WTC11 (cell line): ENCODE measurements at regions not wholly inside any gene's neighbourhood (a gene's known extent, or its start where the extent isn't known, plus 50 kb on each side); places are given as distances from the start of the nearest gene placed in this dataset.

Experiments
- ATAC-seq: fragments of 200-7000 bp; cut with Tn5 transposase; 2 replicates; pipeline ENCODE4 v1.10.0; 2021; ENCODE audit warnings: mild to moderate bottlenecking, moderate library complexity
- CTCF ChIA-PET: fragments of 300-600 bp; sonication (Branson Sonifier 250); formaldehyde crosslinking; loops from one replicate; lab custom pipeline; 2021; ENCODE audit warnings: antibody characterized with exemption; lab: Charles Lee
- POLR2A ChIA-PET: fragments of 350-600 bp; sonication (Branson Sonifier 250); formaldehyde crosslinking; loops from one replicate; lab custom pipeline; 2021; ENCODE audit warnings: antibody characterized with exemption; lab: Charles Lee
- DNase-seq: peaks from one replicate; pipeline ENCODE4 v3.0.0; 2021; ENCODE audit warnings: low spot score
- H3K27ac Mint-ChIP-seq: 2 replicates; pipeline ENCODE4 v1.8.0; 2021; ENCODE audit warnings: mixed read lengths
- H3K27me3 Mint-ChIP-seq: 2 replicates; pipeline ENCODE4 v1.8.0; 2021; ENCODE audit warnings: low read depth, mild to moderate bottlenecking, moderate library complexity, mixed read lengths
- H3K36me3 Mint-ChIP-seq: 2 replicates; pipeline ENCODE4 v1.8.0; 2021; ENCODE audit warnings: mixed read lengths
- H3K4me1 Mint-ChIP-seq: 2 replicates; pipeline ENCODE4 v1.8.0; 2022; ENCODE audit warnings: mixed read lengths
- H3K4me3 Mint-ChIP-seq: 2 replicates; pipeline ENCODE4 v1.8.0; 2021; ENCODE audit warnings: mild to moderate bottlenecking, moderate library complexity, mixed read lengths
- H3K9me3 Mint-ChIP-seq: 2 replicates; pipeline ENCODE4 v1.8.0; 2021; ENCODE audit warnings: mixed read lengths
- CREM ChIP-seq: sonication (generic); formaldehyde crosslinking; IDR thresholded peaks from 2 replicates; pipeline ENCODE4 v1.8.1; 2022; ENCODE audit warnings: mild to moderate bottlenecking, missing genetic modification reagents, moderate library complexity
- EMX1 ChIP-seq: fragments of 250-450 bp; sonication (Bioruptor Pico); IDR thresholded peaks from 2 replicates; pipeline ENCODE4 v1.8.0; 2021; ENCODE audit warnings: mild to moderate bottlenecking
- FOXK1 ChIP-seq: sonication (generic); formaldehyde crosslinking; IDR thresholded peaks from 2 replicates; pipeline ENCODE4 v1.8.0; 2022; ENCODE audit warnings: mild to moderate bottlenecking, moderate library complexity, missing genetic modification reagents
- GTF2I ChIP-seq: fragments of 250-450 bp; sonication (Bioruptor Pico); conservative IDR thresholded peaks from 2 replicates; pipeline ENCODE4 v1.4.0; 2021; ENCODE audit warnings: mild to moderate bottlenecking
- JUN ChIP-seq: sonication (generic); formaldehyde crosslinking; IDR thresholded peaks from 2 replicates; pipeline ENCODE4 v1.8.0; 2023; ENCODE audit warnings: mild to moderate bottlenecking, missing genetic modification reagents
- RELA ChIP-seq: sonication (generic); formaldehyde crosslinking; IDR thresholded peaks from 2 replicates; pipeline ENCODE4 v1.8.1; 2022; ENCODE audit warnings: missing genetic modification reagents, mild to moderate bottlenecking, borderline replicate concordance
- SMAD3 ChIP-seq: sonication (generic); formaldehyde crosslinking; IDR thresholded peaks from 2 replicates; pipeline ENCODE4 v1.8.0; 2022; ENCODE audit warnings: missing genetic modification reagents, mild to moderate bottlenecking, borderline replicate concordance
- ZBTB21 ChIP-seq: sonication (generic); formaldehyde crosslinking; IDR thresholded peaks from 2 replicates; pipeline ENCODE4 v1.8.1; 2023; ENCODE audit warnings: mild to moderate bottlenecking, missing genetic modification reagents, borderline replicate concordance
- ZNF121 ChIP-seq: sonication (generic); formaldehyde crosslinking; IDR thresholded peaks from 2 replicates; pipeline ENCODE4 v1.8.0; 2023; ENCODE audit warnings: missing genetic modification reagents
- ZNF532 ChIP-seq: fragments of 250-450 bp; sonication (Bioruptor Pico); IDR thresholded peaks from 2 replicates; pipeline ENCODE4 v1.9.0; 2021; ENCODE audit warnings: mild to moderate bottlenecking, borderline replicate concordance
- TF ChIP-seq, protein P1 (sequence below): fragments of 200-600 bp; IDR thresholded peaks from 2 replicates; pipeline ENCODE4 v1.8.0; 2022; ENCODE audit warnings: antibody characterized with exemption
- TF ChIP-seq, protein P2 (sequence below): sonication (generic); formaldehyde crosslinking; IDR thresholded peaks from 2 replicates; pipeline ENCODE4 v1.8.0; 2022; ENCODE audit warnings: mild to moderate bottlenecking, missing genetic modification reagents
- TF ChIP-seq, protein P3 (sequence below): sonication (generic); formaldehyde crosslinking; IDR thresholded peaks from 2 replicates; pipeline ENCODE4 v1.8.1; 2023; ENCODE audit warnings: mild to moderate bottlenecking, moderate library complexity, missing genetic modification reagents
- TF ChIP-seq, protein P4 (sequence below): sonication (generic); formaldehyde crosslinking; IDR thresholded peaks from 2 replicates; pipeline ENCODE4 v1.8.1; 2023; ENCODE audit warnings: mild to moderate bottlenecking, missing genetic modification reagents, borderline replicate concordance

GRCh38 chr2:106644623-106645022, 157.5 kb downstream of the CD8B2 start:
- Mint-ChIP-seq H3K4me1 (no peaks in the 10 kb centered on the region), H3K9me3 (no peaks in the 10 kb centered on the region), H3K4me3 (no peak overlapping the region), H3K27me3 (no peaks in the 10 kb centered on the region), H3K36me3 (no peaks in the 10 kb centered on the region), H3K27ac (no peak overlapping the region)
- ATAC-seq, result no peak
- ChIA-PET POLR2A (no interaction called here), CTCF (no interaction called here)
- no peak for TF ChIP-seq CREM (CRISPR knock-in tag)
- no peak for TF ChIP-seq ZNF121
- TF ChIP-seq, protein P1, sequence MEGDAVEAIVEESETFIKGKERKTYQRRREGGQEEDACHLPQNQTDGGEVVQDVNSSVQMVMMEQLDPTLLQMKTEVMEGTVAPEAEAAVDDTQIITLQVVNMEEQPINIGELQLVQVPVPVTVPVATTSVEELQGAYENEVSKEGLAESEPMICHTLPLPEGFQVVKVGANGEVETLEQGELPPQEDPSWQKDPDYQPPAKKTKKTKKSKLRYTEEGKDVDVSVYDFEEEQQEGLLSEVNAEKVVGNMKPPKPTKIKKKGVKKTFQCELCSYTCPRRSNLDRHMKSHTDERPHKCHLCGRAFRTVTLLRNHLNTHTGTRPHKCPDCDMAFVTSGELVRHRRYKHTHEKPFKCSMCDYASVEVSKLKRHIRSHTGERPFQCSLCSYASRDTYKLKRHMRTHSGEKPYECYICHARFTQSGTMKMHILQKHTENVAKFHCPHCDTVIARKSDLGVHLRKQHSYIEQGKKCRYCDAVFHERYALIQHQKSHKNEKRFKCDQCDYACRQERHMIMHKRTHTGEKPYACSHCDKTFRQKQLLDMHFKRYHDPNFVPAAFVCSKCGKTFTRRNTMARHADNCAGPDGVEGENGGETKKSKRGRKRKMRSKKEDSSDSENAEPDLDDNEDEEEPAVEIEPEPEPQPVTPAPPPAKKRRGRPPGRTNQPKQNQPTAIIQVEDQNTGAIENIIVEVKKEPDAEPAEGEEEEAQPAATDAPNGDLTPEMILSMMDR, result no peak
- TF ChIP-seq, protein P2, sequence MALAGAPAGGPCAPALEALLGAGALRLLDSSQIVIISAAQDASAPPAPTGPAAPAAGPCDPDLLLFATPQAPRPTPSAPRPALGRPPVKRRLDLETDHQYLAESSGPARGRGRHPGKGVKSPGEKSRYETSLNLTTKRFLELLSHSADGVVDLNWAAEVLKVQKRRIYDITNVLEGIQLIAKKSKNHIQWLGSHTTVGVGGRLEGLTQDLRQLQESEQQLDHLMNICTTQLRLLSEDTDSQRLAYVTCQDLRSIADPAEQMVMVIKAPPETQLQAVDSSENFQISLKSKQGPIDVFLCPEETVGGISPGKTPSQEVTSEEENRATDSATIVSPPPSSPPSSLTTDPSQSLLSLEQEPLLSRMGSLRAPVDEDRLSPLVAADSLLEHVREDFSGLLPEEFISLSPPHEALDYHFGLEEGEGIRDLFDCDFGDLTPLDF (CRISPR knock-in tag), result no peak
- no peak for TF ChIP-seq GTF2I (CRISPR knock-in tag)
- no peak for TF ChIP-seq FOXK1 (CRISPR knock-in tag)
- TF ChIP-seq, protein P3, sequence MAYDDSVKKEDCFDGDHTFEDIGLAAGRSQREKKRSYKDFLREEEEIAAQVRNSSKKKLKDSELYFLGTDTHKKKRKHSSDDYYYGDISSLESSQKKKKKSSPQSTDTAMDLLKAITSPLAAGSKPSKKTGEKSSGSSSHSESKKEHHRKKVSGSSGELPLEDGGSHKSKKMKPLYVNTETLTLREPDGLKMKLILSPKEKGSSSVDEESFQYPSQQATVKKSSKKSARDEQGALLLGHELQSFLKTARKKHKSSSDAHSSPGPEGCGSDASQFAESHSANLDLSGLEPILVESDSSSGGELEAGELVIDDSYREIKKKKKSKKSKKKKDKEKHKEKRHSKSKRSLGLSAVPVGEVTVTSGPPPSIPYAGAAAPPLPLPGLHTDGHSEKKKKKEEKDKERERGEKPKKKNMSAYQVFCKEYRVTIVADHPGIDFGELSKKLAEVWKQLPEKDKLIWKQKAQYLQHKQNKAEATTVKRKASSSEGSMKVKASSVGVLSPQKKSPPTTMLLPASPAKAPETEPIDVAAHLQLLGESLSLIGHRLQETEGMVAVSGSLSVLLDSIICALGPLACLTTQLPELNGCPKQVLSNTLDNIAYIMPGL, result no peak
- TF ChIP-seq JUN (CRISPR knock-in tag), result no peak
- no peak for TF ChIP-seq EMX1 (CRISPR knock-in tag)
- TF ChIP-seq ZBTB21 (CRISPR knock-in tag), result no peak
- no peak for TF ChIP-seq ZNF532 (CRISPR knock-in tag)
- no peak for TF ChIP-seq SMAD3 (CRISPR knock-in tag)
- no peak for DNase-seq

GRCh38 chr2:106646605-106647004, 159.4 kb downstream of the CD8B2 start:
- Mint-ChIP-seq H3K4me3 (no peak overlapping the region), H3K36me3 (no peaks in the 10 kb centered on the region)

More at GRCh38 chr2:106646605-106647004, 159.4 kb downstream of the CD8B2 start:
- H3K9me3 Mint-ChIP-seq, result no peaks in the 10 kb centered on the region
- H3K27me3 Mint-ChIP-seq, result no peaks in the 10 kb centered on the region
- H3K4me1 Mint-ChIP-seq, result no peaks in the 10 kb centered on the region
- ATAC-seq, result no peak
- ChIA-PET CTCF (no interaction called here), POLR2A (no interaction called here)
- DNase-seq, result no peak
- no peak overlapping the region for H3K27ac Mint-ChIP-seq
- TF ChIP-seq, protein P4, sequence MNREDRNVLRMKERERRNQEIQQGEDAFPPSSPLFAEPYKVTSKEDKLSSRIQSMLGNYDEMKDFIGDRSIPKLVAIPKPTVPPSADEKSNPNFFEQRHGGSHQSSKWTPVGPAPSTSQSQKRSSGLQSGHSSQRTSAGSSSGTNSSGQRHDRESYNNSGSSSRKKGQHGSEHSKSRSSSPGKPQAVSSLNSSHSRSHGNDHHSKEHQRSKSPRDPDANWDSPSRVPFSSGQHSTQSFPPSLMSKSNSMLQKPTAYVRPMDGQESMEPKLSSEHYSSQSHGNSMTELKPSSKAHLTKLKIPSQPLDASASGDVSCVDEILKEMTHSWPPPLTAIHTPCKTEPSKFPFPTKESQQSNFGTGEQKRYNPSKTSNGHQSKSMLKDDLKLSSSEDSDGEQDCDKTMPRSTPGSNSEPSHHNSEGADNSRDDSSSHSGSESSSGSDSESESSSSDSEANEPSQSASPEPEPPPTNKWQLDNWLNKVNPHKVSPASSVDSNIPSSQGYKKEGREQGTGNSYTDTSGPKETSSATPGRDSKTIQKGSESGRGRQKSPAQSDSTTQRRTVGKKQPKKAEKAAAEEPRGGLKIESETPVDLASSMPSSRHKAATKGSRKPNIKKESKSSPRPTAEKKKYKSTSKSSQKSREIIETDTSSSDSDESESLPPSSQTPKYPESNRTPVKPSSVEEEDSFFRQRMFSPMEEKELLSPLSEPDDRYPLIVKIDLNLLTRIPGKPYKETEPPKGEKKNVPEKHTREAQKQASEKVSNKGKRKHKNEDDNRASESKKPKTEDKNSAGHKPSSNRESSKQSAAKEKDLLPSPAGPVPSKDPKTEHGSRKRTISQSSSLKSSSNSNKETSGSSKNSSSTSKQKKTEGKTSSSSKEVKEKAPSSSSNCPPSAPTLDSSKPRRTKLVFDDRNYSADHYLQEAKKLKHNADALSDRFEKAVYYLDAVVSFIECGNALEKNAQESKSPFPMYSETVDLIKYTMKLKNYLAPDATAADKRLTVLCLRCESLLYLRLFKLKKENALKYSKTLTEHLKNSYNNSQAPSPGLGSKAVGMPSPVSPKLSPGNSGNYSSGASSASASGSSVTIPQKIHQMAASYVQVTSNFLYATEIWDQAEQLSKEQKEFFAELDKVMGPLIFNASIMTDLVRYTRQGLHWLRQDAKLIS (CRISPR knock-in tag), result no peak
- TF ChIP-seq RELA (CRISPR knock-in tag), result no peak
